ENCODE measurements at regions not wholly inside any gene's neighbourhood (a gene's known extent, or its start where the extent isn't known, plus 50 kb on each side); places are given as distances from the start of the nearest gene placed in this dataset.

DNA sequence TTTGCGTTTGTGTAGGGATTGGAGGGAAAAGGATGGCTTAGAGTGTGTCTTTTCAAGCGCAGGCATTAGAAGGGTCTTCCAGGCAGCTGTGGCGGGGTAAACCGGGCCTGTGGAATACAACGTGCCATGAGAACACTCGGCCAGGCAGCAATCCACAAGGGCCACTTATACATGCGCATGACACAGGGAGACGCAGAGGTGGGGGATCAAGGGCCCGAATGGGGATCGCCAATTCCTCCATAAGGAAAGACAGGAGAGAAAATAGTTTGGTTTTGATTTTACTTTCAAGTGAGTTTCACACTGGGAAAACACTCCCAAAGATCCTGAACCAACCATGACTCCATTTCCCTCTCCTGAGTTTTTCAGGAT, 71.6 kb downstream of the SPRING1 start:
- Histone ChIP-seq H2AFZ (ENCODE audit: low read length) (peak overlapping the region; percentile 82; the same call in 1 of the 2 replicates), H3K18ac (ENCODE audit: extremely low read depth, low read length) (peak overlapping the region; percentile 42; the same call in 1 of the 2 replicates), H3K4ac (replicated peaks; ENCODE audit: insufficient read length, low read depth, low read length) (no peak overlapping the region), H3K4me2 (ENCODE audit: insufficient read depth in 1 of 2, low read depth in 2 of 2, low read length in 2 of 2) (peak overlapping the region in 1 of 2 experiments; percentile 7; a peak in 1 of 4 replicates), H3K79me2 (ENCODE audit: control insufficient read depth in 1 of 2, insufficient read depth in 2 of 2, low read length in 2 of 2) (no peaks in the 10 kb centered on the region), H2BK120ac (replicated peaks; ENCODE audit: low read depth, low read length) (no peak overlapping the region), H3K4me1 (replicated peaks in 1 of 4; ENCODE audit: control insufficient read depth in 3 of 4, insufficient read depth in 4 of 4, low read length in 3 of 4) (peaks cover 3 to 12% (median 8%) of the 10 kb centered on the region in 4 experiments; a peak in 6 of 7 replicates), H3K14ac (ENCODE audit: insufficient read length) (no peak overlapping the region), H4K5ac (ENCODE audit: insufficient read length, low read depth, low read length) (no peak overlapping the region), H4K91ac (replicated peaks; ENCODE audit: insufficient read length, low read length) (no peak overlapping the region), H2BK12ac (ENCODE audit: low read depth, low read length) (no peak overlapping the region), H2BK5ac (ENCODE audit: low read depth, low read length) (0 out of 2 replicates have a peak overlapping the region, but pooled peaks have one; percentile 13), H3K27ac (ENCODE audit: low read depth, low read length) (no peak overlapping the region), H3K9ac (replicated peaks in 1 of 4; ENCODE audit: extremely low read depth in 1 of 4, low read depth in 3 of 4, low read length in 3 of 4) (no peak overlapping the region), H3K9me3 (ENCODE audit: insufficient read depth in 2 of 2, low read depth in 1 of 2, low read length in 1 of 2) (no peaks in the 10 kb centered on the region), H2BK20ac (ENCODE audit: low read length) (peak overlapping the region; percentile 64; the same call in 1 of the 2 replicates), H3K79me1 (ENCODE audit: low read depth, low read length) (no peaks in the 10 kb centered on the region), H3K56ac (replicated peaks; ENCODE audit: insufficient read length, low read depth, low read length) (no peak overlapping the region), H2AK5ac (ENCODE audit: low read depth, low read length) (no peak overlapping the region), H4K20me1 (replicated peaks in 1 of 2; ENCODE audit: control insufficient read depth in 1 of 2, insufficient read depth in 2 of 2, low read length in 2 of 2) (no peaks in the 10 kb centered on the region), H3K27me3 (replicated peaks in 1 of 4; ENCODE audit: control insufficient read depth in 3 of 4, extremely low read depth in 1 of 4, insufficient read depth in 3 of 4, low read length in 3 of 4) (no peaks in the 10 kb centered on the region), H3K23ac (ENCODE audit: insufficient read length) (no peak overlapping the region), H3K4me3 (ENCODE audit: extremely low read depth in 1 of 4, insufficient read depth in 2 of 4, low read depth in 3 of 4, low read length in 4 of 4) (no peak overlapping the region), H4K8ac (ENCODE audit: extremely low read depth, insufficient read depth, low read length) (no peak overlapping the region), H3K23me2 (ENCODE audit: low read depth, low read length) (no peaks in the 10 kb centered on the region), H3K36me3 (ENCODE audit: control insufficient read depth in 2 of 4, insufficient read depth in 4 of 4, low read length in 3 of 4) (no peaks in the 10 kb centered on the region), H2BK15ac (ENCODE audit: low read length) (no peak overlapping the region)
- POLR2A ChIA-PET (ENCODE audit: partially characterized antibody), result no interaction called here
- no peak for TF ChIP-seq CTBP2 (IDR thresholded peaks at IDR 0.05; ENCODE audit: borderline replicate concordance, insufficient read depth, insufficient read length, low read length)
- TF ChIP-seq POU5F1 (IDR thresholded peaks at IDR 0.05; ENCODE audit: low read depth, low read length), result peak; percentile 76
- WGBS, 2 experiments (ENCODE audit: extremely low coverage in 1 of 2, insufficient coverage in 1 of 2, insufficient read length in 1 of 2, insufficient replicate concordance in 2 of 2, low coverage in 1 of 2, low lambda C conversion rate in 2 of 2, missing lambda C conversion rate in 1 of 2), result 58% methylated on average over 10 of the region's 10 CpGs; no CpG with 5 or more reads in 1 of the 2 experiments
- no peak for DNase-seq (ENCODE audit: low read depth in 1 of 2, low spot score in 2 of 2)
- CTCF ChIA-PET (ENCODE audit: partially characterized antibody), result interaction anchor here (1.2 to 1.3 kb wide), 2 partner anchors 21 kb away, joined by 3 to 7 read pairs; no protein-coding TSS in a partner anchor
- no peak for FAIRE-seq

Data from H1 (cell line).